ENCODE measurements at regions not wholly inside any gene's neighbourhood (a gene's known extent, or its start where the extent isn't known, plus 50 kb on each side); places are given as distances from the start of the nearest gene placed in this dataset.

DNA sequence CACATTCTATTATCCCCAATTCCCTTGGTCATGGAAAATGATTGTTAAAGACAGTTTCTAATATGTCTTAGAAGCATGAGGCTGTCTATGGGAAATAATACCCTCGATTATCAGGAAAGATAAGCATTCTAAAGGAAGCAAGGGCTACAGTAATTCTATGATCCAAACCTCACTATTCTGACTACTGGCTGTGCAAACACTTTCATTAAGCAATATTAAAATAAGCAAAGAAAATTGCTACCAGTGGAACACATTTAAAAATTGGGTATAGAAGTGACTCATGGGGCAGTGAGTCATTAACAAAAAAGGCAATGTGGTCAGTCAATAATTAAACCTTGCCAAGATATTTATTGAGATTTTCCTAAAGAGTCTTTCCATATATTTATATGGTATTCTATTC, 1415.2 kb upstream of the TENM4 start:
- no peak overlapping the region for H3K27ac Mint-ChIP-seq
- no peaks in the 10 kb centered on the region for H3K27me3 Mint-ChIP-seq (ENCODE audit: low read depth)
- H3K9me3 Mint-ChIP-seq: no peaks in the 10 kb centered on the region
- H3K4me1 Mint-ChIP-seq (ENCODE audit: low read depth): no peaks in the 10 kb centered on the region
- no peaks in the 10 kb centered on the region for H3K36me3 Mint-ChIP-seq (ENCODE audit: low read depth)
- no peak overlapping the region for H3K4me3 Mint-ChIP-seq

DNA sequence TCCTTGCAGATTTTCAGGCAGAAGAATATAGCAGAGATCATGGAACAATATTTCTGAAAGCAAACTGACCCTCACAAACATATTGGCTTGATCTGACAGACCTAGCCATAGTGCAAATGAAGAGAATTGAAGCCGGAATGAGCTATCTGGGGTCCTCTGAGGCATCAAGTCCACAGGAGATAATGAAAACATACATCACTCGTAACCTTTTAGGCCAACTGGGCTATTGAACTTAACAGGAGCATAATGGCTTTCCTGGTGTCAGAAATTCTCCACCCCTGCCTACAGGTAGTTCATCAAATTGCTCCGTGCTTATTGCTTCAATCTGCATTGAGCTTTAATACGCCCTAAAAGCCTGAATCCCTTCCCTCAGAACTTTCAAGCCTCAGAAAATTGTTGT, 1414.6 kb upstream of the TENM4 start:
- H3K9me3 Mint-ChIP-seq: no peaks in the 10 kb centered on the region
- no peaks in the 10 kb centered on the region for H3K4me1 Mint-ChIP-seq (ENCODE audit: low read depth)
- H3K4me3 Mint-ChIP-seq: no peak overlapping the region
- H3K27me3 Mint-ChIP-seq (ENCODE audit: low read depth): no peaks in the 10 kb centered on the region
- H3K36me3 Mint-ChIP-seq (ENCODE audit: low read depth): no peaks in the 10 kb centered on the region
- no peak overlapping the region for H3K27ac Mint-ChIP-seq

- Mint-ChIP-seq H3K36me3 (ENCODE audit: low read depth) (no peaks in the 10 kb centered on the region), H3K4me3 (no peak overlapping the region), H3K4me1 (ENCODE audit: low read depth) (no peaks in the 10 kb centered on the region), H3K27ac (no peak overlapping the region), H3K9me3 (peaks cover 5% of the 10 kb centered on the region), H3K27me3 (ENCODE audit: low read depth) (no peaks in the 10 kb centered on the region)
Observed at GRCh38 chr11:80849253-80849652, 1408.4 kb upstream of the TENM4 start.

- Mint-ChIP-seq H3K27ac (no peak overlapping the region), H3K27me3 (ENCODE audit: low read depth) (no peaks in the 10 kb centered on the region), H3K4me3 (no peak overlapping the region), H3K4me1 (ENCODE audit: low read depth) (no peaks in the 10 kb centered on the region), H3K36me3 (ENCODE audit: low read depth) (no peaks in the 10 kb centered on the region), H3K9me3 (peaks cover 5% of the 10 kb centered on the region)
Observed at GRCh38 chr11:80846979-80847378, 1406.1 kb upstream of the TENM4 start.

- Mint-ChIP-seq H3K9me3 (peaks cover 5% of the 10 kb centered on the region), H3K27me3 (ENCODE audit: low read depth) (no peaks in the 10 kb centered on the region), H3K36me3 (ENCODE audit: low read depth) (no peaks in the 10 kb centered on the region), H3K4me3 (no peak overlapping the region), H3K4me1 (ENCODE audit: low read depth) (no peaks in the 10 kb centered on the region), H3K27ac (no peak overlapping the region)
Observed at GRCh38 chr11:80846442-80846841, 1405.6 kb upstream of the TENM4 start.

DNA sequence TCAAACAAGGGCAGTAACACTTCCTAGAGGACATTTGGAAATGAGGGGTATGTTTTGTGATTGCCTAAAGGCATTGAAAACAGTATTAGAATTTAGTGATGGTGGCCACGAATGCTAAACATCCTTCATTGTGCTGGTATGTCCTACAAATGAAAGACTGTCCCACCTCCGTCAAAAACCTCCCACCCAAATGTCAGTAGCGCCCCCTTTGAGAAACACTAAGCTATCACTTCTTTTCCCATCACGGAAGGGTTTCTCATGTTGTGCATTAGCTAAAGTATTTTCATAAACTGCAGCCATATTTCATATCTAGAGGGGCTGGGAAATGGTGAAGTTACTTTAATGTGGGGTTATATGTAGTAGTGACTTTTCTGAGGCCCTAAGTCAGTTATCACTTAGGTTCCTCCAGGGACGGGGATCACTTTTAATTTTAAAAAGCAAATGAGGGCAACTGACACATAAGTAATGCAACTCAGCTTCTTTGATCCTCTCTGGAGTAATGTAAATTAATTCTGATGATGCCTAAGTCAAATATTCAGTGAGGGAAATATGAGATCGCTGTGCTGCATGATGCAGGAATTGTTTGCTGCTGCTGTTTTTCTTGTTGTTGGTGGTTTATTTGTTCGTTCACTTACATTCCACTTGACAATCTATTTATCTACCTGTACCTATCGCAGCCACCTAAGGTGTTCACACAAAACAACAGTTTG, 1403.4 kb upstream of the TENM4 start:
- no peaks in the 10 kb centered on the region for H3K36me3 Mint-ChIP-seq (ENCODE audit: low read depth)
- H3K9me3 Mint-ChIP-seq: peaks cover 5% of the 10 kb centered on the region
- no peak overlapping the region for H3K4me3 Mint-ChIP-seq
- no peak overlapping the region for H3K27ac Mint-ChIP-seq
- no peaks in the 10 kb centered on the region for H3K4me1 Mint-ChIP-seq (ENCODE audit: low read depth)
- H3K27me3 Mint-ChIP-seq (ENCODE audit: low read depth): no peaks in the 10 kb centered on the region

GRCh38 chr11:80843266-80843974, 1402.6 kb upstream of the TENM4 start:
- no peak overlapping the region for H3K27ac Mint-ChIP-seq
- no peak overlapping the region for H3K4me3 Mint-ChIP-seq
- H3K27me3 Mint-ChIP-seq (ENCODE audit: low read depth): no peaks in the 10 kb centered on the region
- H3K4me1 Mint-ChIP-seq (ENCODE audit: low read depth): no peaks in the 10 kb centered on the region
- peaks cover 6% of the 10 kb centered on the region for H3K9me3 Mint-ChIP-seq
- H3K36me3 Mint-ChIP-seq (ENCODE audit: low read depth): no peaks in the 10 kb centered on the region

GRCh38 chr11:80842246-80842645, 1401.4 kb upstream of the TENM4 start:
- H3K27me3 Mint-ChIP-seq (ENCODE audit: low read depth): no peaks in the 10 kb centered on the region
- no peaks in the 10 kb centered on the region for H3K36me3 Mint-ChIP-seq (ENCODE audit: low read depth)
- no peak overlapping the region for H3K4me3 Mint-ChIP-seq
- H3K9me3 Mint-ChIP-seq: peaks cover 9% of the 10 kb centered on the region
- H3K27ac Mint-ChIP-seq: no peak overlapping the region
- H3K4me1 Mint-ChIP-seq (ENCODE audit: low read depth): no peaks in the 10 kb centered on the region

DNA sequence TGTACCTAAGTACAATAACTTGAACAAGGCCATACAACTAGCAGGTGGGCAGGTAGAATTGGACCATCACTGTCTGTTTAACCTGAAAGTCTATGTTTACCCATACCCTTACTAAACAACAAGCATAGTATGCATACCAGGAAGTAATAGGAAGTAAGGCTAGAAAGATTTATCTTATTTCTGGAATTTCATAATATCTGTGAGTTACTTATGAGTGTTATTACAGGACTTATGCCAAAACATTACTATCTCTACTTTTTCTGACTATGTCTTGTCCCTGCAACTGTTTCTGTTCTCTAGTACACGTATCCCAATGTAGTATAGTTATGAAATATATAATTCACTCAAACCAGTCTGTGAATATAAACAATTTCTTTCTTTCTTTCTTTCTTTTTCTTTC, 1400.8 kb upstream of the TENM4 start:
- no peak overlapping the region for H3K27ac Mint-ChIP-seq
- no peak overlapping the region for H3K4me3 Mint-ChIP-seq
- no peaks in the 10 kb centered on the region for H3K36me3 Mint-ChIP-seq (ENCODE audit: low read depth)
- no peaks in the 10 kb centered on the region for H3K27me3 Mint-ChIP-seq (ENCODE audit: low read depth)
- H3K4me1 Mint-ChIP-seq (ENCODE audit: low read depth): no peaks in the 10 kb centered on the region
- H3K9me3 Mint-ChIP-seq: peaks cover 4% of the 10 kb centered on the region

DNA sequence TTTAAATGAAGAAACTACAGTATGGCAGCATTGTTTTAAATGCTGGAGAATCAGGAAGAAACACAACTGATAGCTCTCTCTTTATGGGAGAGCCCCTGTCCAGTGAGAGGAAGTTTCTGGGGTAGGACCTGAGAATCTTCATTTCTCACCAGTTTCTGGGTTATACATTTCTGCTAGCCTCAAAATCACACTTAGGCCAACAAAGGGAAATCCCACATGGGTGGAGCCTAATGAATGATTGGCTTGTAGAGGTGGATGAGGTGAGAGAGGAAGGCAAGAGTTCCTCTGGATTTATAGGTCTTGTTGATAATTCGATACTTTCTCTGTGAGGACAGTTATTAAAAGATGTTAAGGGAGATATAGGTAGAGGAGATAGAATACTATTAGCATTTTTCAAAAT, 1397.3 kb upstream of the TENM4 start:
- H3K27me3 Mint-ChIP-seq (ENCODE audit: low read depth): no peaks in the 10 kb centered on the region
- no peak overlapping the region for H3K27ac Mint-ChIP-seq
- H3K36me3 Mint-ChIP-seq (ENCODE audit: low read depth): no peaks in the 10 kb centered on the region
- H3K9me3 Mint-ChIP-seq: peaks cover 10% of the 10 kb centered on the region
- no peak overlapping the region for H3K4me3 Mint-ChIP-seq
- no peaks in the 10 kb centered on the region for H3K4me1 Mint-ChIP-seq (ENCODE audit: low read depth)

- Mint-ChIP-seq H3K27me3 (ENCODE audit: low read depth) (no peaks in the 10 kb centered on the region), H3K36me3 (ENCODE audit: low read depth) (no peaks in the 10 kb centered on the region), H3K27ac (no peak overlapping the region), H3K4me3 (no peak overlapping the region), H3K9me3 (peaks cover 10% of the 10 kb centered on the region), H3K4me1 (ENCODE audit: low read depth) (no peaks in the 10 kb centered on the region)
Observed at GRCh38 chr11:80837051-80837450, 1396.2 kb upstream of the TENM4 start.

GRCh38 chr11:80831374-80831773, 1390.5 kb upstream of the TENM4 start:
- no peaks in the 10 kb centered on the region for H3K4me1 Mint-ChIP-seq (ENCODE audit: low read depth)
- no peak overlapping the region for H3K4me3 Mint-ChIP-seq
- peaks cover 6% of the 10 kb centered on the region for H3K9me3 Mint-ChIP-seq
- no peaks in the 10 kb centered on the region for H3K36me3 Mint-ChIP-seq (ENCODE audit: low read depth)
- no peak overlapping the region for H3K27ac Mint-ChIP-seq
- no peaks in the 10 kb centered on the region for H3K27me3 Mint-ChIP-seq (ENCODE audit: low read depth)

DNA sequence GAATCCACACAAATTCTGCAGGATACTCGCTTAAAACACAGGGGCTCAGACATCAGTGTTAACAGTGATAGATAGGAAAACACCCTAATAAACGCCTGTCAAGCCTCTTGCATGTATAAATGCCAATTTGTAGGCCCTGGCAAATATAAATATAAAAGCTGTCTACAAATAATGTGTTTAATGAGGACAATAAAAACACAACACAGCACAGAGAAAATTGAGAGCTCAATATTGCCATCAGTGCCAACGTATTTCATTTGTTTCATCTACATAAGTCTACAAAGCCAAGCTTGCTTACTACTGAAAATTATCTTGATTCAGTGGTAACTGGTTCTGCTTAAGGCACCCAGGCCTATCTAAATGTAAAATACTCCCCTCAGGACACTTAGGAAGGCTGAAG, 1387.0 kb upstream of the TENM4 start:
- no peak overlapping the region for H3K27ac Mint-ChIP-seq
- H3K9me3 Mint-ChIP-seq: no peaks in the 10 kb centered on the region
- no peak overlapping the region for H3K4me3 Mint-ChIP-seq
- H3K4me1 Mint-ChIP-seq (ENCODE audit: low read depth): no peaks in the 10 kb centered on the region
- H3K27me3 Mint-ChIP-seq (ENCODE audit: low read depth): no peaks in the 10 kb centered on the region
- no peaks in the 10 kb centered on the region for H3K36me3 Mint-ChIP-seq (ENCODE audit: low read depth)

GRCh38 chr11:80826808-80827207, 1386.0 kb upstream of the TENM4 start:
- no peaks in the 10 kb centered on the region for H3K4me1 Mint-ChIP-seq (ENCODE audit: low read depth)
- H3K27ac Mint-ChIP-seq: no peak overlapping the region
- H3K27me3 Mint-ChIP-seq (ENCODE audit: low read depth): no peaks in the 10 kb centered on the region
- H3K4me3 Mint-ChIP-seq: no peak overlapping the region
- H3K9me3 Mint-ChIP-seq: no peaks in the 10 kb centered on the region
- no peaks in the 10 kb centered on the region for H3K36me3 Mint-ChIP-seq (ENCODE audit: low read depth)

DNA sequence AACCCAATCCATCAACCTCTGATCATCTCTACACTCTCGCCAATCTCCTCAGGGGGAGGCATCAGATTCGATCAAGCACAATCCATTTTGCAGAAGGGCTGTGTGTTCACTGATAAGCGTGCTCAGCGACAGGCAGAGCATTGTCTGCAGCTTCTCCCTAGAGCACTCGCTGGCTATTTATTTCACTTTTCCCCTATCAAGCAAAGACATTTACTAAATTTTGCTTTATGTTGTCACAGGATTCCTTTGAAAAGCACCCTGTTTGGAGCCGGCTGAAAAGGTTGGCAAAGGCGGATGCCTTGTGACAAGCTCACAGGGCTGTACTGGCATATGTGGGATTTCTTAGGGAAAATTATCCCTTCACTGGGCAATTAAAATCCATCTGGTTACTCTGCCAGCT, 1381.5 kb upstream of the TENM4 start:
- Mint-ChIP-seq H3K4me3 (no peak overlapping the region), H3K36me3 (ENCODE audit: low read depth) (no peaks in the 10 kb centered on the region), H3K27me3 (ENCODE audit: low read depth) (no peaks in the 10 kb centered on the region)

More for the DNA sequence above, 1381.5 kb upstream of the TENM4 start:
- Mint-ChIP-seq H3K9me3 (peaks cover 5% of the 10 kb centered on the region), H3K4me1 (ENCODE audit: low read depth) (no peaks in the 10 kb centered on the region), H3K27ac (no peak overlapping the region)
